GM12891 (cell line): ENCODE measurements at regions not wholly inside any gene's neighbourhood (a gene's known extent, or its start where the extent isn't known, plus 50 kb on each side); places are given as distances from the start of the nearest gene placed in this dataset.

ENCODE experiments used
- POLR2A ChIP-seq: IDR thresholded peaks from 2 replicates; pipeline ENCODE4 v1.6.1; 2011; ENCODE audit warnings: low read depth, low read length, control low read depth
- POLR2AphosphoS5 ChIP-seq: IDR thresholded peaks from 2 replicates; pipeline ENCODE4 v1.6.1; 2011; ENCODE audit warnings: low read depth, low read length, control low read depth
- SPI1 ChIP-seq: IDR thresholded peaks from 2 replicates; pipeline ENCODE4 v1.6.1; 2011; ENCODE audit warnings: low read depth, low read length, control low read depth
- TAF1 ChIP-seq: IDR thresholded peaks from 2 replicates; pipeline ENCODE4 v1.6.1; 2011; ENCODE audit warnings: low read depth, low read length, control low read depth

- TF ChIP-seq POLR2A (no peak), POLR2AphosphoS5 (no peak), TAF1 (no peak), SPI1 (no peak)
Measured at GRCh38 chr4:44558031-44558605, 93.3 kb downstream of the YIPF7 start.
